Stimulated activated CD4-positive, alpha-beta T cell treated with anti-CD3 and anti-CD28 coated beads, Interleukin-4, amount 100 ng/mL, for 1 hour (primary cell): ENCODE measurements at regions not wholly inside any gene's neighbourhood (a gene's known extent, or its start where the extent isn't known, plus 50 kb on each side); places are given as distances from the start of the nearest gene placed in this dataset.

Source experiments
- DNase-seq: peaks from one replicate; pipeline ENCODE4 v3.0.0-alpha.2; 2020

DNA sequence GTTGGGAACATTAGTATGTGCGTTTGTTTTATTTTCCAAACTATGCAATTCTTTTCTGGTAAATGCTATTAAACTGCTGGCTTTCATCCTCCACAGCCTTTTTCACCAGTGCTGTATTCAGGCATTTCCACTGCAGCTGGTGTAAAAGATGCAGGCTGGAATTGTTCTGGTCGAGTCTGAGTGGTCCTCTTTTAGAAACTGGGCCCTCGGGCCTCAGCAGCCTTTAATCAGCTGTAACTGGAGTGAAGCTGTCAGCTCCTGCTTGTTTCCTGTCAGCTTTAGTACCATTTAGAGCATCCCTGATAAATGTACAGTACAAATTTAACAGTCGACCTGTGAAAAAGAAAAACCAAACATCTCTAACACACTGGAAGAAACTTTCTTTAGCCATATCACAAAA is 979.6 kb downstream of the TFAP2A start:
- no peak for DNase-seq

DNA sequence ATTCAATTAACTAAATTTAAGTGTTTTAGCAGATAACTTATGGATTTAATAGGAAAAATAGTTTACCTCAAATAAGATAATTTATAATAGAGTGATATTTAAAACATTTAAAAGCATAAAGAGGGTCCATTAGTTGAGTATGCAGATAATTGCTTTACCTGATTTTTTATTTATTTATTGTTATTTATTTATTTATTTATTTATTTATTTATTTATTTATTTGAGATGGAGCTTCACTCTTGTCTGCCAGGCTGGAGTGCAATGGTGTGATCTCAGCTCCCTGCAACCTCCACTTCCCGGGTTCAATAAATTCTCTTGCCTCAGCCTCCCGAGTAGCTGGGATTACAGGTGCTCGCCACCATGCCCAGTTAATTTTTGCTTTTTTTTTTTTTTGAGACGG is 982.9 kb downstream of the TFAP2A start:
- no peak for DNase-seq

DNA sequence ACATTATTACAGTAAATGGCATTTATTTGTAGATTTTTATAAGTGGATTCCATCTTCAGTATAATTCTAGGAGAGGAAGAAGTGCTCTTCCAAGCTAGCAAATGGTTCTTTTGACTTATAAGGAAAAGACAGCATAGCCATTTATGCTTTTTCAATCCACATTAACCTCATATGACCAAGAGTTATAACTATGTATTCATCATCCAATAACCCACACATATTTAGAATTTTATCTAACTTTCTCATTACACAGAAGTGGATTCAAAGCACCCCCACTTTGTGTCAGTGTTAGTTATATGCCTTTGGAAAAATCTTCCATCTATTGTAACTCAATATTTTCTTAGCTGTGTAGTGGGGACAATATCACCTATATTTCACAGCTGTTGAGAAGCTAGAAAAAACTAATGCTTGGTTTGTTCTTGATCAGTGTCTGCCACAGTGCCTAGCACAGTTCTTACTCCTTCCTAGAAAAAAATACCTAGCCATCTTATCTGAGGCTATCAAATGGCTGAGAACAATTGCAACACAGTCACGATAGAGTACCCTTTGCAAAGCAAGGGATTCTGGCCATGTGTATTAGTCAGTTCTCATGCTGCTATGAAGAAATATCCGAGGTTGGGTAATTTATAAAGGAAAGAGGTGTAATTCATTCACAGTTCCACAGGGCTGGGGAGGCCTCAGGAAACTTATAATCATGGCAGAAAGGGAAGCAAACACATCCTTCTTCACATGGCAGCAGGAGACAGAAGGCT is 986.3 kb downstream of the TFAP2A start:
- DNase-seq = no peak

DNA sequence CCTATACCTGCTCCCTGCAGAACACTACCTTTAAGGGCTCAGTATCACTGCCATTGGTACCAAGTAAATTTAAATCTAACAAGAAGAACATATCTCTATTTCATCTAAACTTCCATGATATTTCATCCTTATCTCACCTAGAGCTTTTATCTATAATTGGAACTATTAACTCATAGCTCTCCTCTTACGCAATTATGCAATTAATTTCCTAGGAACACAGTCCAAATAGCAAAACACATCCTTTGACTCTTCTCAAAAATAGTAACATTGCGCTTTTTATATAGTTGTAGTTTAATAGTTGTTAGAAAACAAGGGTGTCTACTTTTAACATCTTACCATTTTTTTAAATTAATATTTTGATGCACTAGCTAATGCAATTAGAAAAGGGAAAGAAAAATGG is 986.8 kb upstream of the SLC35B3 start:
- DNase-seq = no peak

DNA sequence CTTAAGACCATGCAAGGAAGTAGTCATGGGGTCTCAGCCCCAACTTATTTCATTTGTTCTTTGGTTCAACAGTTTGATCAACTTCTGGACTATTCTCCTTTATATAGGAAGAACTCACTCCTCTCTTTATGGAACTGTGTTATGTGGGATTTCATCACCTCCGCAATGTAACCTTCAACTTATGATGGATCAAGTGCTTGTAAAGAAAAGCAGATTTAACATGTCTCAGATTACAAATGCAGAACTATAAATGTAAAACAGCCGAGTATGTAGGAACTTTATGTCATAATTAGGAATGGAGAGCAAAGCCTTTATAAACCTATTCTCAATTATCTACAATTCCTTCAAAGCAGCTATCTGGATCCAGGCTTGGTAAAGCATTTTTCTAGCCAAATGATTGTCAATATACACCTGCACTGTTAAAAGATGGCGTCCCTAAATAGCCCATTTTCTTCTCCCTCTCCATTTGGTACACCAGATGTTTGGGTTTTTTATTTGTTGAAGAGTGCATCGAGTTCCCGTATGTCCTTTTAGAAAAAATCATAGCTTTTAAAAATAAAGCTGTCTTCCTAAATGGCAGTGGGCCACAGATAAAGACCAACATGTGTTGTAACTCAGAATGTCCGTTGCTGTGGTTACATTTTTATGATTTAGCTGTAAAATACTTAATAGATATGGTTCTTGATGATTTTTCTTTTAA is 985.1 kb upstream of the SLC35B3 start:
- no peak for DNase-seq

DNA sequence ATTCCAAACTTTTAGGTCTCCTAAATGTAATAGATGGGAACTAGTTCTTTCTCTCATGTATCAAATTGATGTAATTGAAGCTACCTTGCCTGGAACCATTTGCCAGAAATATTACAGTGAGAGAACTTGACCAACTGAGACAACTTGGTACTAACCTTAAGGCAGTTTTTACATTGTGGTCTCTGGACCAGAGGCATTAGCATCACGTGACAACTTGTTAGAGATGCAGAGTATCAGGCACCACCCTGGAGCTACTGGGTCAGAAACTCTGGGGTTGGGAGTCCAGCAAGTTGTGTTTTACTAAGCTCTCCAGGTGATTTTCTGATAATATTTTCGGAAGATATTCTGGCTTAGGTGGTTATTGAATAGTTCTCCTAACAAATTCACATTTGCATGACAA is 982.1 kb upstream of the SLC35B3 start:
- no peak for DNase-seq

DNA sequence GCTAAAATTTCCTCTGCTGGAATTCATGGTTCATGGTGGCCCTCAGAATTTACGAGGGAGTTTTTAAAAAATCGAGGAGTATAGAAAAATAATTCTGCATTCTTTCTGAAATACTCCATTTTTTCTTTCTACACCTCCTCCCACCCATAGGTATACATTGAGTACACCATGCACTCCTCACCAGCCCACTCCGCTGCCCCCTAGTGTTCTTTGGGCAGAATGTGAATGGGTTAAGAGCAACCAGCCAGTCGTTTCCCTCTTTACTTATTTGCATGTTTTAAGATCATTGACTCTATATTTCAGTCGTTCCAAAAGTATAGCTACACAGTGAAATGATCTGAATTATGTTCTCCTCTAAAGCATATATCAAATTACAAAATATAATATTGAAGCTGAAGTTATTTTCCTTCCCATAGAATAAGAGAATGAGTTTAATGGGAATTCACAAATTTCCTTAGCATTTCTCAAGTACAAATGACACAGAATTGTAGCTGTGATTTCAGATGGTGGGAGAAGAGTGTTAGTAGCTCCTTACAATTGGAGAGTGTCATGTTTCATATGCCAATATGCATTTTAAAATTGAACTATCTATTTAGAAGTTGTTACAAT is 977.7 kb upstream of the SLC35B3 start:
- no peak for DNase-seq

GRCh38 chr6:9409126-9409525 is 973.8 kb upstream of the SLC35B3 start:
- DNase-seq = no peak

DNA sequence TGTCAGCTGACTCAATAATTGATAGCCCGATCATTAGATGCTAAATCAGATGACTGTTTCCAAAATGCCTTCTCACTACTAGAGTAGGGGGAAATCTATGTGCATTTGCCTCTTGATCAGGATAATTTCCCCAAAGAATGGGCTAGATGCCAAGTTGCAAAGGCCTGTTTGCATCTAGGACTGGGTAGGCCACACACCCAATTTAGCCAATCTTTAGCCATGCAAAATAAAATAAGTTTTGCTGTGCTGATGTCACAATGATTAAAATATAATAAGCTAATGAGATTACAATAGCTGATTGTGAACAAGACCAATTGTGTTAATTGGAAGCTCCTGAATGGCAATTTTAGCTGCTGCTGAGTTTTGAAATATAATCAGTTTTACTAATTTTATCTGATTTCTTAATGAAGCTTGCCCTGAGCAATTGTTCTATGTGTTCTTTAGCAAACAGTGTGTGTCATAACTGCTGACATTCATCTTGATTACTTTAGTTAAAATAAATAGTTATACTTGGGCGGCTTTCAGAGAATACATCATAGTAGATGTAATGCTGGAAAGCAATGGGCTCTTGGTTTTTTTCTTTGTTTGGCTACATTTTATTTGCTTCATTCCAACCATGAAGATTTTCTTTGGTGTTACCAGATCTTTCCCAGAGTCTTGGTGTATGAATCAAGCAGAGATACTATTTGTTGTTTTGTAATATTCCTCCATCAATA is 973.2 kb upstream of the SLC35B3 start:
- no peak for DNase-seq

DNA sequence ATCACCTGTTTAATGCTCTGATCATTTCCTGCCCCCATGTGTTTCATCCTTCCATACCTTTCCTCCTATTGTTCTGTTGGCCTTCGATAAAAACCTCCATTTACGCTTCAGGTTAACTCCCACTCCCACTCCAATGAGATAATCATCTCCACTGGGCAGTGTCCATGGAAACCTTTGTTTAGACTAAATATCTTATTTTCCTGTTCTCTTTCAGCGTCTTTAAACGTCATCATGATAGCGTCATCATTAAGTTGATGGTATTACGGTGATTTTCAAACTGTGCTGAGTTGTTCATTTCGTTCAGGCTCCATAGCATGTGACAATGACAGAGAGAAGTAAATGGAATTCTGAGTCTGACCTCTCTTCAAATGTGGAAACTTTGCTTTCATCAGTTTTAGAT is 970.5 kb upstream of the SLC35B3 start:
- no peak for DNase-seq

- no peak for DNase-seq
Observed at GRCh38 chr6:9405369-9405768, 970.0 kb upstream of the SLC35B3 start.

DNA sequence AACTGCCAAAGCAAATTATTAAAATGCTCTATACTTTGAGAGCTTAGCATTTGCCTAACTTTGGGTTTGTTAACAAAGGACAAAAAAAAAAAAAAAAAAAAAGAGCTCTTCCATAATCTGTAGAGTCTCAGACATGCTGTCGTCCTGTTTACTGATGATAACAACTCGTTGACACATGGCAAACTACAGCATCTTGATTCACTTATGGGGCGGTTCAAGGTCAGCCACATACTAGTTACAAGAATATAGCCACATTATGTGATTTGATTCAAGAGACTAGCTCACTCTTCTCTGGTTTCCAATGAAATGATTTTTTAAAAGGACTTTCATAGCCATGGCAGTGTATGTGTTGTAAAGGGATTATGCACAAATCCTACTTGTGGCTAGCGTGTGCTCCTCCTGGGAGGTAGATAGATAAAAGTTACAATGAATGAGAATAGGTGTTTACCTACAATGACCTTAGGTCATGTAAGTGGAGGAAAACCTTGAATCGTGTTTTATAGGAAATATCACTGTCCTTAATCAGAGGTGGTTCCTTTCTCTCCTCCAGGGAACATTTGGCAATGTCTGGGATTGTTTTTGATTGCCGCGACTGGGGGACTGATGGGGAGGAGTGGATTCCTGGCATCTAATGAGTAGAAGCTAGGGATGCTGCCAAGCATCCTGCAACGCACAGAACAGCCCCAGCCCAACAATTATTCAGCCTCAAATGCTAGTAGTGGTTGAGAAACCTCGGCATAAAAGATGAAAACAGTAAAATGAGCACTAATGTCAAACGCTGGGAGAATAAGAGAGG is 969.2 kb upstream of the SLC35B3 start:
- DNase-seq = no peak

GRCh38 chr6:9403736-9404135 is 968.4 kb upstream of the SLC35B3 start:
- DNase-seq = no peak

GRCh38 chr6:9401960-9402359 is 966.6 kb upstream of the SLC35B3 start:
- DNase-seq = no peak

- no peak for DNase-seq
Observed at GRCh38 chr6:9399916-9400315, 964.6 kb upstream of the SLC35B3 start.

GRCh38 chr6:9398767-9399373 is 963.5 kb upstream of the SLC35B3 start:
- no peak for DNase-seq

DNA sequence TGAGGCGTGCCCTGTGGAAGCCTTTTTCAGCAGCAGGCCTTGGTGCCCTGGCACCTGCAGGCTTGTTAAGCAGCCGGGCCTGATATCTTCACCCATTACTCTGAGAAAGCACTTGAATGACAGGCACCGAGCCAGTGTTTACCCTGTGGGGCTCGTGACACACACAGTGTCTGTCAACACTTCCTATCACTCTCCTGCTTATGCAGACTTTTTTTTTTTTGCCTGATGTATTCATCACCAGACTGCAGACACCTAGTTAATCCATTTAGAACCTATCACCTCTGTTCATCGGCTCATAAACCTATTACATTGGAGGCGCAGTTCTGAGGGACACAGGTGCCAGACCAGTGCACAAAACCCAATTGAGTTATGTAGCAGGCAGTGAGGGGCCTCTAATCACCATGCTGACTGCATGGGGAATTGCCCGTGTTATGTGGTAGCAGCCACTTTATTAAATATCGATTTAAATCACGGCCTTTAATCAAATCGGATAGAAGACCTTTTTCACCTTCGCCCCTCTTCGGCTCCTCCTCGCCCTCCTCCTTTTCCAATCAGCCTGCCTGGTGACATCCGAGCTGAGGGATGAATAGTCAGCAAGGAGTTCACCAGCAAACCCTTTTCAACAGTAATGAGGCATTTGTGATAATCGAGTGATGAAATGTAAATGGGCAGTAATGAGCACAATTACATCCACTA is 962.9 kb upstream of the SLC35B3 start:
- DNase-seq = no peak

DNA sequence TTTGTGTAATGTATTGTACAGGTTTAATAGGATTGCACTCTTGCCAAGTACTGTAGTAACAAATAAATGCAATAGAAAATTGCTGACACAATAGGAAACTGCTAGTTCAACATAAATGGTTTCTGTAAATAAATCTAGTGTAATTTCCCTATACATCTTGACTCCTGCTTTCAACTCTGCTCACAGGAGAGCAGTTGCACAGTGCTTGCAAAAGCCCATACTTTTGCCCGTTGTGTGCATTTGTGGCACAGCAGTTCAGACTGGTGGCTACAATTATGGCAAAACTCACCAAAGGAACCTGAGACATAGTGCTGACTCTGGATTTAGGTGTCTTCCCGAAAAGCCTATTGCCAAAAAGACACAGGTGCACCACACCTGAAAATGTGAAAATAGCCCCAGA is 953.3 kb upstream of the SLC35B3 start:
- no peak for DNase-seq

- no peak for DNase-seq
Observed at GRCh38 chr6:9380568-9380967, 945.2 kb upstream of the SLC35B3 start.

DNA sequence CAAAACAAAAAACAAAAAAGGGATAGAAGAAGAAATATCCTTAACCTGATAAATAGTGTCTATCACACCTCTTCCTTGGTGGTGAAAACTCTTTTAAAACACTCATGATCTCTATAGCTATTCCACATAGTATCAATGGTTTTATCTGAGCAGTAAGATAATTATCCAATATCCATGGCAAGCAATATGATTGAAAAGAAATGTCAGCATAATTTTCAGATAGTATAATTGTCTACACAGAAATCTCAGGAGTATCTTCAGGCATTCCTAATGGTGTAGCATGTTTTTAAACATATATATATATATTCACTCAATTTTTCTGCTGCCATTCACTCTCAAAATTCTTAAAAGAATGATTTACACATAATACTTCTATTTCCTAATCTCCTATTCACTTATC is 938.0 kb upstream of the SLC35B3 start:
- no peak for DNase-seq

DNA sequence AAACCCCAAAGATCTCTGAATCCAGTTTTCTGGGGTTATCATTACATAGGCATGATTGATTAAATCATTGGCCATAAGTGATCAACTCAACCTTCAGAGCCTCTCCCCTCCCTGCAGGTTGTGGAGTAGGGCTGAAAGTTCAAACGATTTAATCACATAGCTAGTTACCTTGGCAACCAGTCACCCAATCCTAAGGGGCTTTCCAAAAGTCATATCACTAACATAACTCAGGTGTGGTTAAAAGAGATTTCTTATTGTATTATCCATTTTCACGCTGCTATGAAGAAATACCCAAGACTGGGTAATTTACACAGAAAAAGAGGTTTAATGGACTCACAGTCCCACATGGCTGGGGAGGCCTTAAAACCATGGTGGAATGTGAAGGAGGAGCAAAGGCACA is 935.1 kb upstream of the SLC35B3 start:
- no peak for DNase-seq

- no peak for DNase-seq
Observed at GRCh38 chr6:9365378-9365777, 930.0 kb upstream of the SLC35B3 start.
